K562 (cell line): ENCODE measurements at regions not wholly inside any gene's neighbourhood (a gene's known extent, or its start where the extent isn't known, plus 50 kb on each side); places are given as distances from the start of the nearest gene placed in this dataset.

ENCODE experiments used
- ATAC-seq: fragments of 200-7000 bp; cut with Tn5 transposase; 3 replicates; pipeline ENCODE4 v1.9.1; 2020; ENCODE audit warnings: moderate library complexity
- BruUV-seq: library from RNA; stranded (reverse); fragments of 400-500 nt; replicated peaks from 2 replicates; lab custom pipeline; 2021; lab: Mats Ljungman, UMichigan
- CTCF ChIA-PET: fragments of 300-600 bp; formaldehyde crosslinking; extraction: SDS; loops from one replicate; lab custom pipeline; 2021; ENCODE audit warnings: low intra/inter-chr PET ratio; lab: Yijun Ruan, JAX
- POLR2A ChIA-PET: fragments of 300-600, 350-650 bp; sonication (Branson Sonifier 250); formaldehyde crosslinking; extraction: SDS; loops from one replicate; lab custom pipeline; 2021; ENCODE audit warnings: antibody characterized with exemption, inconsistent platforms; lab: Yijun Ruan, JAX
- DNase-seq, 4 experiments: peaks; one replicate each; pipeline versions ENCODE4 v3.0.0 to v3.0.0-alpha.2; 2011 to 2018; ENCODE audit warnings: low spot score in 3 of 4, mixed read lengths in 3 of 4; ENCODE audit errors: extremely low read depth in 1 of 4
- FAIRE-seq: peaks from 2 replicates; lab custom pipeline; 2011; peaks lifted over from hg19 to GRCh38; lab: Jason Lieb, UNC
- H2AFZ ChIP-seq: 2 replicates; pipeline ENCODE4 v1.6.0; 2011; ENCODE audit warnings: low read depth, low read length, control low read depth, inconsistent platforms
- H3K27ac ChIP-seq: fragments of 200-600 bp; 3 replicates; pipeline ENCODE4 v1.8.0; 2011; ENCODE audit warnings: low read depth, mild to moderate bottlenecking, control low read depth, inconsistent platforms, low read length, moderate library complexity, mixed read lengths; ENCODE audit errors: extremely low read depth
- H3K27me3 ChIP-seq, 2 experiments: fragments of 300-600 bp in 1 of 2; 2 replicates in 1 of 2; 3 replicates in 1 of 2; pipeline versions ENCODE4 v1.6.0 to v1.8.0; 2011; ENCODE audit warnings: inconsistent platforms in 2 of 2, low read length in 2 of 2, mild to moderate bottlenecking in 1 of 2, mixed read lengths in 1 of 2, moderate library complexity in 1 of 2; ENCODE audit not compliant: control insufficient read depth in 2 of 2, insufficient read depth in 2 of 2
- H3K36me3 ChIP-seq: fragments of 300-600 bp; 3 replicates; pipeline ENCODE4 v1.8.0; 2011; ENCODE audit warnings: mild to moderate bottlenecking, low read length, inconsistent platforms; ENCODE audit not compliant: control insufficient read depth, insufficient read depth
- H3K4me1 ChIP-seq, 2 experiments: fragments of 200-600 bp in 1 of 2; replicated peaks in 1 of 2; 2 replicates in 1 of 2; 3 replicates in 1 of 2; pipeline versions ENCODE4 v1.5.1 to v1.8.0; 2011; ENCODE audit warnings: inconsistent platforms in 2 of 2, low read length in 2 of 2, mild to moderate bottlenecking in 1 of 2, mixed read lengths in 1 of 2, moderate library complexity in 1 of 2; ENCODE audit not compliant: control insufficient read depth in 2 of 2, insufficient read depth in 2 of 2
- H3K4me2 ChIP-seq: 2 replicates; pipeline ENCODE4 v1.6.1; 2011; ENCODE audit warnings: low read length, control low read depth, inconsistent platforms, mixed read lengths; ENCODE audit not compliant: insufficient read depth
- H3K4me3 ChIP-seq: fragments of 200-600 bp; sonication (generic), shearing (Covaris generic); 2 replicates; pipeline ENCODE4 v1.5.1; 2016; ENCODE audit warnings: control low read depth, inconsistent platforms
- H3K79me2 ChIP-seq: fragments of 200-600 bp; 3 replicates; pipeline ENCODE4 v1.8.0; 2011; ENCODE audit warnings: low read length, inconsistent platforms; ENCODE audit not compliant: control insufficient read depth, insufficient read depth
- H3K9ac ChIP-seq, 2 experiments: 2 replicates each; pipeline versions ENCODE4 v1.6.0 to v1.6.1; 2011; ENCODE audit warnings: low read depth in 2 of 2, low read length in 2 of 2, control low read depth in 1 of 2, inconsistent platforms in 1 of 2, mild to moderate bottlenecking in 1 of 2, mixed read lengths in 1 of 2; ENCODE audit not compliant: insufficient read depth in 1 of 2
- H3K9me1 ChIP-seq: one replicate; pipeline ENCODE4 v1.6.0; 2011; ENCODE audit warnings: inconsistent platforms, mild to moderate bottlenecking, low read length, moderate library complexity; ENCODE audit not compliant: control insufficient read depth, insufficient read depth
- H3K9me3 ChIP-seq: replicated peaks from 2 replicates; pipeline ENCODE4 v1.5.1; 2011; ENCODE audit warnings: low read depth, low read length, inconsistent platforms; ENCODE audit not compliant: control insufficient read depth, insufficient read depth
- H4K20me1 ChIP-seq: replicated peaks from 2 replicates; pipeline ENCODE4 v1.6.1; 2011; ENCODE audit warnings: low read length, inconsistent platforms, mixed read lengths; ENCODE audit not compliant: control insufficient read depth, insufficient read depth
- ARNT ChIP-seq, 2 experiments: fragments of 450-650 bp; IDR thresholded peaks; 2 replicates each; pipeline ENCODE4 v1.6.1; 2016; ENCODE audit warnings: mild to moderate bottlenecking in 1 of 2
- BDP1 ChIP-seq: IDR thresholded peaks from 3 replicates; pipeline ENCODE4 v1.6.1; 2011; ENCODE audit not compliant: insufficient read length, insufficient read depth
- CC2D1A ChIP-seq: fragments of 450-650 bp; IDR thresholded peaks from 2 replicates; pipeline ENCODE4 v1.6.1; 2017; ENCODE audit warnings: mild to moderate bottlenecking
- CHD4 ChIP-seq: fragments of 200-600 bp; sonication (generic); IDR thresholded peaks from 3 replicates; pipeline ENCODE4 v1.6.1; 2012; ENCODE audit warnings: low read depth, mild to moderate bottlenecking, mixed read lengths, low read length, inconsistent platforms; ENCODE audit not compliant: insufficient read depth, insufficient replicate concordance, poor library complexity, severe bottlenecking
- EP300 ChIP-seq: IDR thresholded peaks from 2 replicates; pipeline ENCODE4 v1.6.1; 2012; ENCODE audit warnings: low read length, improper control_type of control experiment
- FOXK2 ChIP-seq, 2 experiments: fragments of 450-650 bp; IDR thresholded peaks in 1 of 2; conservative IDR thresholded peaks in 1 of 2; 2 replicates each; pipeline ENCODE4 v1.6.1; 2016; ENCODE audit warnings: low read depth in 2 of 2, mild to moderate bottlenecking in 1 of 2
- NFATC3 ChIP-seq: fragments of 450-650 bp; IDR thresholded peaks from 2 replicates; pipeline ENCODE4 v1.6.1; 2017; ENCODE audit warnings: mild to moderate bottlenecking
- PRPF4 ChIP-seq: fragments of 200-400 bp; formaldehyde crosslinking; IDR thresholded peaks from one replicate; pipeline ENCODE4 v1.6.1; 2017; ENCODE audit warnings: low read length, low read depth, mild to moderate bottlenecking; ENCODE audit not compliant: insufficient read depth, poor library complexity, severe bottlenecking
- SAP30 ChIP-seq: fragments of 200-600 bp; sonication (generic); IDR thresholded peaks from 2 replicates; pipeline ENCODE4 v1.6.1; 2012; ENCODE audit warnings: borderline replicate concordance, low read depth, mild to moderate bottlenecking, moderate library complexity, low read length, control low read depth, inconsistent platforms; ENCODE audit not compliant: insufficient read depth, poor library complexity, severe bottlenecking
- SMARCA4 ChIP-seq: fragments of 450-650 bp; IDR thresholded peaks from 2 replicates; pipeline ENCODE4 v1.6.1; 2016
- SMARCC2 ChIP-seq: fragments of 450-650 bp; IDR thresholded peaks from 2 replicates; pipeline ENCODE4 v1.6.1; 2017; ENCODE audit warnings: antibody characterized with exemption, moderate library complexity, mild to moderate bottlenecking, low read depth
- SNRNP70 ChIP-seq: fragments of 200-400 bp; formaldehyde crosslinking; optimal IDR thresholded peaks from 2 replicates; pipeline ENCODE3; 2017; ENCODE audit warnings: low read depth, low read length
- SOX6 ChIP-seq: fragments of 450-650 bp; IDR thresholded peaks from 2 replicates; pipeline ENCODE4 v1.6.1; 2014; ENCODE audit warnings: mild to moderate bottlenecking
- STAT6 ChIP-seq: sonication (generic); formaldehyde crosslinking; IDR thresholded peaks from 2 replicates; pipeline ENCODE4 v1.8.1; 2023; ENCODE audit warnings: mild to moderate bottlenecking, missing genetic modification reagents
- ZBED1 ChIP-seq: IDR thresholded peaks from 2 replicates; pipeline ENCODE4 v1.6.1; 2014
- ZNF121 ChIP-seq: sonication (generic); formaldehyde crosslinking; conservative IDR thresholded peaks from 2 replicates; pipeline ENCODE4 v1.8.0; 2022; ENCODE audit warnings: missing genetic modification reagents
- ZNF165 ChIP-seq: fragments of 250-450 bp; sonication (Bioruptor Pico); IDR thresholded peaks from 2 replicates; pipeline ENCODE4 v1.4.0; 2020; ENCODE audit warnings: borderline replicate concordance
- ZNF655 ChIP-seq: fragments of 250-450 bp; sonication (Bioruptor Pico); IDR thresholded peaks from 2 replicates; pipeline ENCODE4 v1.5.0; 2021
- ZNF707 ChIP-seq: fragments of 250-450 bp; sonication (Bioruptor Pico); conservative IDR thresholded peaks from 2 replicates; pipeline ENCODE4 v1.8.0; 2022; ENCODE audit warnings: inconsistent platforms, mild to moderate bottlenecking, moderate library complexity
- WGBS: fragments of 100-300 bp; shearing (Covaris generic); methylation state at CpG from one replicate; pipeline ENCODE4 v1.1.6; 2016; ENCODE audit warnings: low coverage, mixed read lengths; ENCODE audit not compliant: insufficient coverage; ENCODE audit errors: missing lambda C conversion rate; 5-methylcytosine and 5-hydroxymethylcytosine counted together
- in situ Hi-C: fragments of 300-500 bp; cut with MboI; formaldehyde crosslinking; loops from 4 replicates; pipeline ENCODE4 v1.15.0; 2018; ENCODE audit warnings: inconsistent platforms, mixed read lengths
- intact Hi-C: fragments of 100-400 bp; cut with micrococcal nuclease; formaldehyde crosslinking; loops from 2 replicates; pipeline ENCODE4 v1.14.2; 2022

DNA sequence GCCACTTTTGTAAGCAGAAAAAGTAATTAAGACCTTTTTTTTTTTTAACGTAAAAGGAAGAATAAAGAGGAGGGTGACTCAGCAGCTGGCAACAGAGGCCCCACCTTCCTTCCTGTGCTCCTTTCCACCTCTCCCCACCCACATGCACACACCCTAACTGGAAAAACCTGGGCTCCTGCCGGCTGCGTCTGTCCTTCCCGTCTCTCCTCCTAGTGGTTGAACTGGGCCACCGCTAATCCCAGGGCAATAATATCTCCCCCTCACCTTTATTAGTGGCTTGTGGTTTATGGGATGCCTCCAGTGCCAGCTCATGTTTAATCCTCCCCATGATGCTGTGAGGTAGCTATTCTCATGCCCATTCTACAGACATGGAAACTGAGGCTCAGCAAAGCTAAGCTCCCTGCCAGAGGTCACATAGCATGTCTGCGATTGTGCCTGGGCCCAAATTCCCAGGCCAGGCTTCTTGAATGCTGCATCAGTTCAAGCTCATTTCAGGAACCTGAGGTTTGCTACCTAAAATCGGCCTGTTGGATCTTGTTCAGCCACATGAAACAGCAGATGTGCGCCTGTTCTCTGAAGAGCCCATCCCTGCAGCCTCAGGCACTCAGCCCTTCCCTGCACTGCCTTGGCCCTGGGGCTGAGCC is 60.9 kb upstream of the IL17B start:
- Histone ChIP-seq H3K4me3 (no peak overlapping the region), H4K20me1 (no peaks in the 10 kb centered on the region), H3K36me3 (no peaks in the 10 kb centered on the region), H2AFZ (peak overlapping the region; percentile 66), H3K27ac (peak overlapping the region; percentile 5; the same call in 2 of the 3 replicates), H3K9me1 (no peaks in the 10 kb centered on the region), H3K27me3 (no peaks in the 10 kb centered on the region), H3K4me1 (peaks cover 23 to 24% of the 10 kb centered on the region in 2 experiments), H3K79me2 (no peaks in the 10 kb centered on the region), H3K9ac (peak overlapping the region; percentile 48 to 49; a peak in 3 of 4 replicates), H3K4me2 (peak overlapping the region; percentile 56), H3K9me3 (peaks cover 6% of the 10 kb centered on the region)
- POLR2A ChIA-PET: interaction anchor here (0.5 to 2.0 kb wide), 6 partner anchors 9 to 122 kb away, joined by 3 to 13 read pairs (median 3); partner anchors contain the start of gene CSNK1A1
- BruUV-seq: no TSS peak
- WGBS: 34% methylated on average over 8 of the region's 8 CpGs
- in situ Hi-C loops: loop anchor here (5.0 kb wide), 1 partner anchor 112 kb away; the partner anchor contains the start of gene CSNK1A1
- DNase-seq (peak; percentile 79 to 89 (median 86)), ATAC-seq (peak; percentile 73), FAIRE-seq (peak; percentile 84)
- CTCF ChIA-PET: interaction anchor here (0.9 to 3.2 kb wide), 3 partner anchors 112 to 124 kb away, joined by 4 to 19 read pairs (median 7); partner anchors contain the start of gene CSNK1A1
- intact Hi-C loops: no loop called here
- TF ChIP-seq STAT6 (CRISPR knock-in tag) (no peak), ZNF121 (CRISPR knock-in tag) (0 out of 2 replicates have a peak, but pooled peaks have one; percentile 35), SNRNP70 (no peak), CC2D1A (peak; percentile 62; the same call in 1 of the 2 replicates), ARNT (IDR thresholded peaks at IDR 0.05) (no peak), BDP1 (no peak), SMARCC2 (0 out of 2 replicates have a peak, but pooled peaks have one; percentile 35), SMARCA4 (peak; percentile 38; the same call in 1 of the 2 replicates), FOXK2 (conservative IDR thresholded peaks at IDR 0.05 in 1 of 2, IDR thresholded peaks at IDR 0.05 in 1 of 2; ENCODE audit: low read depth in 2 of 2) (0 out of 4 replicates have a peak, but pooled peaks of 1 of the 2 experiments have one; percentile 36), SAP30 (no peak), ZBED1 (no peak), SOX6 (peak; percentile 50; the same call in 1 of the 2 replicates), ZNF655 (no peak), ZNF165 (CRISPR knock-in tag) (no peak), NFATC3 (no peak), ZNF707 (no peak), CHD4 (peak; percentile 82), EP300 (0 out of 2 replicates have a peak, but pooled peaks have one; percentile 3), PRPF4 (no peak)
